HCT116 (cell line): ENCODE measurements at regions not wholly inside any gene's neighbourhood (a gene's known extent, or its start where the extent isn't known, plus 50 kb on each side); places are given as distances from the start of the nearest gene placed in this dataset.
"Not testable (repeated sequence)": the region's sequence is repeated elsewhere in the genome, so short reads cannot be mapped to it uniquely, and the experiment has no call there.

Source experiments
- ATAC-seq: fragments of 200-7000 bp; cut with Tn5 transposase; 2 replicates; pipeline ENCODE4 v1.9.1; 2020; ENCODE audit warnings: mild to moderate bottlenecking, moderate library complexity
- BruUV-seq: library from RNA; stranded (reverse); fragments of 400-500 nt; replicated peaks from 2 replicates; lab custom pipeline; 2021; lab: Mats Ljungman, UMichigan
- CTCF ChIA-PET: fragments of 300-600 bp; sonication (Branson Sonifier 250); formaldehyde crosslinking; loops from one replicate; lab custom pipeline; 2021; ENCODE audit warnings: antibody characterized with exemption; lab: Charles Lee
- POLR2A ChIA-PET: fragments of 300-600, 350-600 bp; sonication (Branson Sonifier 250); formaldehyde crosslinking; loops from one replicate; lab custom pipeline; 2021; ENCODE audit warnings: antibody characterized with exemption; lab: Charles Lee
- RAD21 ChIA-PET, 2 experiments: fragments of 300-600 bp; sonication (Branson Sonifier 250); formaldehyde crosslinking; loops; one replicate each; lab custom pipeline; 2023; ENCODE audit warnings: low total read pairs in 2 of 2; ENCODE audit not compliant: uncharacterized antibody in 2 of 2, unreplicated experiment in 2 of 2, low non-redundant PET in 1 of 2; lab: Charles Lee
- DNase-seq: peaks from one replicate; pipeline ENCODE4 v3.0.0-alpha.2; 2010; ENCODE audit warnings: low read depth, low spot score
- H2AFZ ChIP-seq: fragments of 200-600 bp; shearing (Covaris generic), sonication (generic); 2 replicates; pipeline ENCODE4 v1.6.1; 2017; ENCODE audit warnings: low read depth, mixed run types, mixed read lengths, antibody characterized with exemption, low read length; ENCODE audit not compliant: poor library complexity, severe bottlenecking
- H3K27ac ChIP-seq: 2 replicates; pipeline ENCODE4 v1.5.1; 2012; ENCODE audit warnings: low read depth, low read length
- H3K27me3 ChIP-seq: fragments of 200-600 bp; sonication (generic); 2 replicates; pipeline ENCODE4 v1.6.1; 2016; ENCODE audit warnings: mixed run types, low read length, mixed read lengths; ENCODE audit not compliant: insufficient read depth
- H3K36me3 ChIP-seq, 2 experiments: fragments of 200-500 bp in 1 of 2; fragments of 200-600 bp in 1 of 2; sonication (Bioruptor generic) in 1 of 2; sonication (generic) in 1 of 2; 2 replicates each; pipeline versions ENCODE4 v1.5.1 to v1.6.1; 2014 to 2016; ENCODE audit warnings: low read length in 2 of 2, inconsistent platforms in 1 of 2, mixed read lengths in 1 of 2, mixed run types in 1 of 2; ENCODE audit not compliant: insufficient read depth in 2 of 2, control insufficient read depth in 1 of 2
- H3K4me1 ChIP-seq, 2 experiments: fragments of 200-600 bp in 1 of 2; sonication (generic) in 1 of 2; 2 replicates each; pipeline versions ENCODE4 v1.5.1 to v1.6.1; 2012 to 2017; ENCODE audit warnings: low read length in 2 of 2, inconsistent platforms in 1 of 2, mild to moderate bottlenecking in 1 of 2, mixed read lengths in 1 of 2, mixed run types in 1 of 2, moderate library complexity in 1 of 2; ENCODE audit not compliant: insufficient read depth in 2 of 2, control insufficient read depth in 1 of 2
- H3K4me2 ChIP-seq: fragments of 200-600 bp; sonication (generic); 2 replicates; pipeline ENCODE4 v1.6.1; 2017; ENCODE audit warnings: mixed run types, low read length, mixed read lengths
- H3K4me3 ChIP-seq, 2 experiments: fragments of 200-600 bp in 1 of 2; sonication (generic) in 1 of 2; replicated peaks in 1 of 2; 2 replicates each; pipeline ENCODE4 v1.5.1; 2011 to 2016; ENCODE audit warnings: low read length in 2 of 2, control low read depth in 1 of 2, low read depth in 1 of 2, mild to moderate bottlenecking in 1 of 2, mixed read lengths in 1 of 2, mixed run types in 1 of 2
- H3K79me2 ChIP-seq: fragments of 200-600 bp; sonication (generic); 2 replicates; pipeline ENCODE4 v1.6.1; 2017; ENCODE audit warnings: mild to moderate bottlenecking, mixed run types, low read length, moderate library complexity, mixed read lengths; ENCODE audit not compliant: insufficient read depth
- H3K9ac ChIP-seq: fragments of 200-600 bp; sonication (generic); 2 replicates; pipeline ENCODE4 v1.6.1; 2016; ENCODE audit warnings: low read length, mixed read lengths
- H3K9me2 ChIP-seq: fragments of 200-600 bp; sonication (generic), shearing (Covaris generic); 2 replicates; pipeline ENCODE4 v1.6.1; 2017; ENCODE audit warnings: mixed run types, mild to moderate bottlenecking, moderate library complexity; ENCODE audit not compliant: insufficient read depth
- H3K9me3 ChIP-seq, 2 experiments: fragments of 200-500 bp in 1 of 2; fragments of 200-600 bp in 1 of 2; sonication (Bioruptor generic) in 1 of 2; sonication (generic) in 1 of 2; 2 replicates each; pipeline ENCODE4 v1.6.1; 2014 to 2017; ENCODE audit warnings: low read length in 2 of 2, mixed read lengths in 2 of 2, inconsistent platforms in 1 of 2, low read depth in 1 of 2, mild to moderate bottlenecking in 1 of 2, mixed run types in 1 of 2, moderate library complexity in 1 of 2; ENCODE audit not compliant: control insufficient read depth in 1 of 2, insufficient read depth in 1 of 2
- H4K20me1 ChIP-seq: fragments of 200-600 bp; sonication (generic), shearing (Covaris generic); 2 replicates; pipeline ENCODE4 v1.6.1; 2017; ENCODE audit warnings: mixed run types, mild to moderate bottlenecking, moderate library complexity; ENCODE audit not compliant: insufficient read depth
- CTCF ChIP-seq, 3 experiments: fragments of 200-600 bp in 1 of 3; sonication (generic) in 1 of 3; IDR thresholded peaks in 2 of 3; conservative IDR thresholded peaks in 1 of 3; 2 replicates each; pipeline ENCODE4 v1.5.1; 2012 to 2017; ENCODE audit warnings: low read depth in 2 of 3, low read length in 2 of 3, antibody characterized with exemption in 1 of 3, borderline replicate concordance in 1 of 3, control low read depth in 1 of 3, mild to moderate bottlenecking in 1 of 3, mixed read lengths in 1 of 3, mixed run types in 1 of 3, moderate library complexity in 1 of 3; ENCODE audit not compliant: insufficient read depth in 1 of 3
- JUND ChIP-seq: IDR thresholded peaks from 2 replicates; pipeline ENCODE4 v1.6.1; 2012
- YY1 ChIP-seq: IDR thresholded peaks from 2 replicates; pipeline ENCODE4 v1.6.1; 2011; ENCODE audit warnings: low read length, low read depth, moderate library complexity, mild to moderate bottlenecking; ENCODE audit not compliant: insufficient replicate concordance; ENCODE audit errors: extremely low read depth
- intact Hi-C: fragments of 100-400 bp; cut with micrococcal nuclease; formaldehyde crosslinking; loops from 2 replicates; pipeline ENCODE4 v1.10.0; 2022

GRCh38 chr14:106115401-106115800 lies 589.0 kb downstream of the TMEM121 start:
- no peak overlapping the region for H3K4me2 ChIP-seq

DNA sequence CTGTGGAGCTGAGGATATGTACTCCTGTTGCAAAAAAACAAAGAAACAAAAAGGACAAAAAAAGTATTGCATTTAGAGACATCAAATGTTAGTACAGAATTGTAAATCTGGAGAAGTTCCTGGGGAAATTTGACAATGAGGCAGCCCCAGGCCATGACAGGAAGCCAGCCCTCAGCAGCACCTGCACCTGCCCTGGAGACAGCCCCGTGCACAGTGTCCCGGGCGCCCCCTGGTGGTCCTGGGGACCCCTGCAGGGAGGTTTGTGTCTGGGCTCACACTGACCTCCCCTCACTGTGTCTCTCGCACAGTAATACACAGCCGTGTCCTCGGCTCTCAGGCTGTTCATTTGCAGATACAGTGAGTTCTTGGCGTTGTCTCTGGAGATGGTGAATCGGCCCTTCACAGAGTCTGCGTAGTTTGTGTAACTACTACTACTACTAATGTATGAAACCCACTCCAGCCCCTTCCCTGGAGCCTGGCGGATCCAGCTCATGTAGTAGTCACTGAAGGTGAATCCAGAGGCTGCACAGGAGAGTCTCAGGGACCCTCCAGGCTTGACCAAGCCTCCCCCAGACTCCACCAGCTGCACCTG lies 590.1 kb downstream of the TMEM121 start:
- ATAC-seq, intact Hi-C loops, DNase-seq, H3K27ac ChIP-seq, H4K20me1 ChIP-seq, BruUV-seq, RAD21 ChIA-PET, H3K36me3 ChIP-seq, H3K4me3 ChIP-seq, H3K4me2 ChIP-seq, H3K27me3 ChIP-seq, H2AFZ ChIP-seq, H3K9me2 ChIP-seq, H3K79me2 ChIP-seq, H3K9ac ChIP-seq, H3K9me3 ChIP-seq, H3K4me1 ChIP-seq, POLR2A ChIA-PET: not testable (repeated sequence)
- CTCF ChIA-PET: interaction anchor here (0.7 kb wide), 1 partner anchor 422 kb away, joined by 5 read pairs; no protein-coding TSS in a partner anchor

More at GRCh38 chr14:106115401-106115800, 589.0 kb downstream of the TMEM121 start:
- Histone ChIP-seq H3K27ac (no peak overlapping the region), H3K9ac (no peak overlapping the region), H3K4me1 (no peaks in the 10 kb centered on the region), H3K36me3 (no peaks in the 10 kb centered on the region), H3K4me3 (no peak overlapping the region), H3K9me3 (no peaks in the 10 kb centered on the region), H3K9me2 (no peaks in the 10 kb centered on the region), H3K27me3 (no peaks in the 10 kb centered on the region), H3K79me2 (no peaks in the 10 kb centered on the region), H4K20me1 (no peaks in the 10 kb centered on the region), H2AFZ (no peak overlapping the region)
- POLR2A ChIA-PET: no interaction called here
- CTCF ChIA-PET: no interaction called here
- RAD21 ChIA-PET: no interaction called here
- no TSS peak for BruUV-seq
- no peak for TF ChIP-seq CTCF (IDR thresholded peaks at IDR 0.05 in 2 of 3, conservative IDR thresholded peaks at IDR 0.05 in 1 of 3; ENCODE audit: borderline replicate concordance in 1 of 3, insufficient read depth in 1 of 3, low read depth in 2 of 3, low read length in 2 of 3)
- no peak for TF ChIP-seq JUND
- TF ChIP-seq YY1: no peak
- intact Hi-C loops: no loop called here
- no peak for ATAC-seq
- no peak for DNase-seq
